HG03442 (cell line): ENCODE measurements at regions not wholly inside any gene's neighbourhood (a gene's known extent, or its start where the extent isn't known, plus 50 kb on each side); places are given as distances from the start of the nearest gene placed in this dataset.

Source experiments
- ATAC-seq: cut with Tn5 transposase; IDR thresholded peaks from one replicate; pipeline ENCODE4 v1.9.1; 2021; ENCODE audit warnings: mild to moderate bottlenecking, moderate library complexity; ENCODE audit not compliant: unreplicated experiment

GRCh38 chr9:108565651-108566378 is 290.0 kb downstream of the ACTL7B start:
- peak; percentile 78 for ATAC-seq

- ATAC-seq, result no peak
Measured at GRCh38 chr9:108562176-108562575, 293.6 kb downstream of the ACTL7B start.

- no peak for ATAC-seq
Measured at GRCh38 chr9:108559432-108559831, 296.4 kb downstream of the ACTL7B start.

GRCh38 chr9:108554831-108555230 is 301.0 kb downstream of the ACTL7B start:
- no peak for ATAC-seq

- ATAC-seq, result no peak
Measured at GRCh38 chr9:108553111-108553635, 302.6 kb downstream of the ACTL7B start.

GRCh38 chr9:108552459-108553040 is 303.2 kb downstream of the ACTL7B start:
- no peak for ATAC-seq

GRCh38 chr9:108551030-108551841 is 304.6 kb downstream of the ACTL7B start:
- no peak for ATAC-seq

- no peak for ATAC-seq
Measured at GRCh38 chr9:108550106-108550505, 305.7 kb downstream of the ACTL7B start.

- ATAC-seq, result no peak
Measured at GRCh38 chr9:108549184-108549583, 306.6 kb downstream of the ACTL7B start.

- no peak for ATAC-seq
Measured at GRCh38 chr9:108547411-108548135, 308.2 kb downstream of the ACTL7B start.

GRCh38 chr9:108546215-108546614 is 309.6 kb downstream of the ACTL7B start:
- ATAC-seq, result no peak

GRCh38 chr9:108545436-108545835 is 310.4 kb downstream of the ACTL7B start:
- ATAC-seq, result no peak

- ATAC-seq, result no peak
Measured at GRCh38 chr9:108544866-108545265, 310.9 kb downstream of the ACTL7B start.

GRCh38 chr9:108543251-108543778 is 312.5 kb downstream of the ACTL7B start:
- no peak for ATAC-seq

- ATAC-seq, result no peak
Measured at GRCh38 chr9:108537756-108538155, 318.0 kb downstream of the ACTL7B start.

- no peak for ATAC-seq
Measured at GRCh38 chr9:108536836-108537601, 318.8 kb downstream of the ACTL7B start.

- ATAC-seq, result no peak
Measured at GRCh38 chr9:108535526-108535925, 320.3 kb downstream of the ACTL7B start.

GRCh38 chr9:108534741-108535140 is 321.0 kb downstream of the ACTL7B start:
- no peak for ATAC-seq

GRCh38 chr9:108530141-108530540 is 325.6 kb downstream of the ACTL7B start:
- ATAC-seq, result no peak

GRCh38 chr9:108528231-108528630 is 327.6 kb downstream of the ACTL7B start:
- no peak for ATAC-seq
